GM23338 (cell line): ENCODE measurements at regions not wholly inside any gene's neighbourhood (a gene's known extent, or its start where the extent isn't known, plus 50 kb on each side); places are given as distances from the start of the nearest gene placed in this dataset.

Experiments used
- ATAC-seq: fragments of 200-7000 bp; cut with Tn5 transposase; 3 replicates; pipeline ENCODE4 v1.9.1; 2020
- DNase-seq: peaks from one replicate; pipeline ENCODE4 v3.0.0-alpha.2; 2015; ENCODE audit warnings: low spot score
- H2AFZ ChIP-seq: fragments of 200-600 bp; sonication (generic); 2 replicates; pipeline ENCODE4 v1.8.0; 2016; ENCODE audit warnings: antibody characterized with exemption, mild to moderate bottlenecking, moderate library complexity
- H3F3A ChIP-seq: fragments of 200-600 bp; sonication (generic); replicated peaks from 2 replicates; pipeline ENCODE4 v1.8.0; 2017; ENCODE audit warnings: antibody characterized with exemption, mixed run types, low read depth
- H3K27ac ChIP-seq: fragments of 200-600 bp; sonication (generic); 2 replicates; pipeline ENCODE4 v1.6.1; 2016; ENCODE audit warnings: low read depth
- H3K27me3 ChIP-seq: fragments of 200-600 bp; sonication (generic); 2 replicates; pipeline ENCODE4 v1.8.0; 2016; ENCODE audit warnings: mild to moderate bottlenecking, mixed run types, moderate library complexity; ENCODE audit not compliant: insufficient read depth
- H3K36me3 ChIP-seq: fragments of 200-600 bp; sonication (generic); 2 replicates; pipeline ENCODE4 v1.8.0; 2016; ENCODE audit warnings: mild to moderate bottlenecking; ENCODE audit not compliant: insufficient read depth
- H3K4me1 ChIP-seq: fragments of 200-600 bp; sonication (generic); 2 replicates; pipeline ENCODE4 v1.8.0; 2016; ENCODE audit warnings: mild to moderate bottlenecking, moderate library complexity; ENCODE audit not compliant: insufficient read depth
- H3K4me2 ChIP-seq: fragments of 200-600 bp; sonication (generic); 2 replicates; pipeline ENCODE4 v1.7.1; 2017; ENCODE audit warnings: mixed run types
- H3K4me3 ChIP-seq: fragments of 200-600 bp; sonication (generic); 2 replicates; pipeline ENCODE4 v1.6.1; 2016; ENCODE audit warnings: mixed run types
- H3K79me2 ChIP-seq: fragments of 200-600 bp; sonication (generic); replicated peaks from 2 replicates; pipeline ENCODE4 v1.8.0; 2017; ENCODE audit warnings: mild to moderate bottlenecking; ENCODE audit not compliant: insufficient read depth
- H3K9me2 ChIP-seq: fragments of 200-600 bp; sonication (generic); 2 replicates; pipeline ENCODE4 v1.8.0; 2017; ENCODE audit not compliant: insufficient read depth
- H4K20me1 ChIP-seq: fragments of 200-600 bp; sonication (generic); replicated peaks from 2 replicates; pipeline ENCODE4 v1.8.0; 2017; ENCODE audit warnings: mild to moderate bottlenecking; ENCODE audit not compliant: insufficient read depth
- H3K27ac Mint-ChIP-seq: 2 replicates; pipeline ENCODE4 v1.8.0; 2020; ENCODE audit warnings: inconsistent platforms, mild to moderate bottlenecking, moderate library complexity, mixed read lengths
- H3K27me3 Mint-ChIP-seq: 3 replicates; pipeline ENCODE4 v1.8.0; 2022; ENCODE audit warnings: low read depth, mild to moderate bottlenecking, moderate library complexity, mixed read lengths, inconsistent platforms; ENCODE audit not compliant: insufficient read depth, poor library complexity
- H3K36me3 Mint-ChIP-seq: 3 replicates; pipeline ENCODE4 v1.8.0; 2021; ENCODE audit warnings: low read depth, mild to moderate bottlenecking, inconsistent platforms, moderate library complexity, mixed read lengths
- H3K4me1 Mint-ChIP-seq: 3 replicates; pipeline ENCODE4 v1.8.0; 2020; ENCODE audit warnings: mild to moderate bottlenecking, inconsistent platforms, mixed read lengths
- H3K4me3 Mint-ChIP-seq: 3 replicates; pipeline ENCODE4 v1.8.0; 2021; ENCODE audit warnings: moderate library complexity, mild to moderate bottlenecking, inconsistent platforms, mixed read lengths
- H3K9me3 Mint-ChIP-seq: 3 replicates; pipeline ENCODE4 v1.8.0; 2020; ENCODE audit warnings: moderate library complexity, mild to moderate bottlenecking, inconsistent platforms, mixed read lengths
- CREB1 ChIP-seq: fragments of 250-450 bp; sonication (Bioruptor Pico); IDR thresholded peaks from 2 replicates; pipeline ENCODE4 v1.5.0; 2020; ENCODE audit warnings: low read depth, mild to moderate bottlenecking, moderate library complexity
- CTCF ChIP-seq, 2 experiments: fragments of 200-600 bp in 1 of 2; sonication (generic) in 1 of 2; conservative IDR thresholded peaks; 2 replicates each; pipeline versions ENCODE4 v1.5.1 to v1.6.1; 2016 to 2017; ENCODE audit warnings: antibody characterized with exemption in 2 of 2, low read depth in 2 of 2, mild to moderate bottlenecking in 2 of 2, moderate library complexity in 1 of 2
- ETS1 ChIP-seq: IDR thresholded peaks from 2 replicates; pipeline ENCODE4 v1.6.1; 2016; ENCODE audit warnings: antibody characterized with exemption
- EZH2 ChIP-seq: fragments of 200-600 bp; sonication (generic); IDR thresholded peaks from one replicate; pipeline ENCODE4 v1.8.0; 2017; ENCODE audit warnings: antibody characterized with exemption, mild to moderate bottlenecking, low read depth; ENCODE audit not compliant: unreplicated experiment
- EZH2phosphoT487 ChIP-seq: fragments of 200-600 bp; sonication (generic); IDR thresholded peaks from one replicate; pipeline ENCODE4 v1.8.1; 2018; ENCODE audit warnings: antibody characterized with exemption; ENCODE audit not compliant: unreplicated experiment
- JUNB ChIP-seq: IDR thresholded peaks from one replicate; pipeline ENCODE4 v1.6.1; 2016; ENCODE audit warnings: antibody characterized with exemption; ENCODE audit not compliant: unreplicated experiment
- NANOG ChIP-seq: IDR thresholded peaks from 2 replicates; pipeline ENCODE4 v1.6.1; 2016; ENCODE audit warnings: antibody characterized with exemption, borderline replicate concordance
- POLR2AphosphoS5 ChIP-seq: IDR thresholded peaks from 2 replicates; pipeline ENCODE4 v1.6.1; 2016; ENCODE audit warnings: antibody characterized with exemption, low read depth
- REST ChIP-seq: IDR thresholded peaks from one replicate; pipeline ENCODE4 v1.6.1; 2018; ENCODE audit warnings: antibody characterized with exemption; ENCODE audit not compliant: unreplicated experiment
- STAT1 ChIP-seq: IDR thresholded peaks from one replicate; pipeline ENCODE4 v1.6.1; 2016; ENCODE audit warnings: antibody characterized with exemption; ENCODE audit not compliant: unreplicated experiment
- ZNF114 ChIP-seq: fragments of 250-450 bp; sonication (Bioruptor Pico); IDR thresholded peaks from 2 replicates; pipeline ENCODE4 v1.5.0; 2020; ENCODE audit warnings: mild to moderate bottlenecking, moderate library complexity
- ZNF331 ChIP-seq: fragments of 250-450 bp; sonication (Bioruptor Pico); IDR thresholded peaks from 2 replicates; pipeline ENCODE4 v1.5.0; 2020; ENCODE audit warnings: low read depth, mild to moderate bottlenecking, moderate library complexity
- ZNF462 ChIP-seq: fragments of 250-450 bp; sonication (Bioruptor Pico); IDR thresholded peaks from 2 replicates; pipeline ENCODE4 v1.5.0; 2020; ENCODE audit warnings: mild to moderate bottlenecking, moderate library complexity

GRCh38 chrX:39501822-39502221 lies 595.9 kb downstream of the BCOR start:
- H3K9me3 Mint-ChIP-seq, result no peaks in the 10 kb centered on the region
- no peak for DNase-seq

More at GRCh38 chrX:39501822-39502221, 595.9 kb downstream of the BCOR start:
- Mint-ChIP-seq H3K36me3 (no peaks in the 10 kb centered on the region), H3K4me1 (no peaks in the 10 kb centered on the region; the same call in 2 of the 3 replicates), H3K4me3 (no peak overlapping the region), H3K27ac (no peak overlapping the region), H3K27me3 (no peaks in the 10 kb centered on the region)
- Histone ChIP-seq H3K4me3 (no peak overlapping the region), H2AFZ (no peak overlapping the region), H3K4me2 (no peak overlapping the region), H3K36me3 (no peaks in the 10 kb centered on the region), H3K9me2 (no peaks in the 10 kb centered on the region), H3K27me3 (no peaks in the 10 kb centered on the region), H3K27ac (no peak overlapping the region), H4K20me1 (no peaks in the 10 kb centered on the region), H3F3A (no peaks in the 10 kb centered on the region), H3K79me2 (no peaks in the 10 kb centered on the region), H3K4me1 (no peaks in the 10 kb centered on the region)
- ATAC-seq, result no peak
- no peak for TF ChIP-seq POLR2AphosphoS5
- no peak for TF ChIP-seq EZH2phosphoT487
- no peak for TF ChIP-seq CTCF (conservative IDR thresholded peaks at IDR 0.05; ENCODE audit: low read depth in 2 of 2)
- TF ChIP-seq ETS1, result no peak
- TF ChIP-seq ZNF462, result no peak
- no peak for TF ChIP-seq ZNF331 (CRISPR knock-in tag)
- no peak for TF ChIP-seq NANOG
- no peak for TF ChIP-seq STAT1
- no peak for TF ChIP-seq CREB1 (CRISPR knock-in tag)
- TF ChIP-seq EZH2, result no peak
- TF ChIP-seq ZNF114 (CRISPR knock-in tag), result no peak
- TF ChIP-seq REST, result no peak
- TF ChIP-seq JUNB, result no peak
